NCI-H748 (cell line): ENCODE measurements at regions not wholly inside any gene's neighbourhood (a gene's known extent, or its start where the extent isn't known, plus 50 kb on each side); places are given as distances from the start of the nearest gene placed in this dataset.
"Not testable (repeated sequence)": the region's sequence is repeated elsewhere in the genome, so short reads cannot be mapped to it uniquely, and the experiment has no call there.

Source experiments
- DNase-seq: peaks from one replicate; lab custom pipeline; 2025; ENCODE audit not compliant: unreplicated experiment; lab: John Stamatoyannopoulos, UW

DNA sequence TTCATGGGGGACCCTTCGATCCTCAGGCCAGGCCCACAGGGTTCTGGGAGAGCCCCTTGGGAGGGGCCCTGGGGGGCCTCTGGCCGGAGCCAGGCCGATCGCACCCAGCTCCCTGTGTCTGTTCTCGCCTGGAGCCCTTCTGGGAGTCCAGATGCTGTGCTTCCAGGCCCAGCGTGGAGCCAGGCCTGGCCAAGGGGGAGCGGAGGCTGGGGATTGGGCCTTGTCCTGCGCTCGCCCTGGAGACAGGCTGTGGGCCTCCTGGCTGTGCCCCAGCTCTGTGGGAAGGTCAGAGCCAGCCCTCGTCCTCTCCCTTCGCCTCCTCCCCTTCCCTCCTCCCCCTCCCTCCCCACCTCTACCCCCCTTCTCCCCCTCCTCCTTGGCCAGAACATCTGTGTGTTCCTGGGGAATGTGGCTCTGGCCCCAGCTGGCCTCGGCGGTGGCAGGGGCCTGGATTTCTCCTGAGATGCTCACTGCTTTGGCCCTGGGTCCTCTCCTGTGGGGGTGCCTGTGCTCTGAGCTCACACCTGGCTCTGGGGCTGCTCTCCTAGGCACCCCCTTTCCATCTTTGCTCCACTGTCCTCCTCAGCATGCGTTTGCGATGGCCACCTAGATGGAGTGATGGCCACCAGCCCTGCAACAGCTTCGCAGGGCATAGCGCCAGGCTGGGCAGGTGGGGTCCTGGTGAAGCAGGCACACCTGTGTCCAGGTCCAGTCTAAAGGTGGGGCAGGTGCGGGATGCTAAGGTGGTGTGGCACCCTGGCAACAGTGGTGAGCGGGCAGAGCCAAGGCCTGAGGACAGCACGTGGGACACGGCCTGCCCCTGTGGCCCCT is 90.6 kb upstream of the CIBAR2 start:
- no peak for DNase-seq

DNA sequence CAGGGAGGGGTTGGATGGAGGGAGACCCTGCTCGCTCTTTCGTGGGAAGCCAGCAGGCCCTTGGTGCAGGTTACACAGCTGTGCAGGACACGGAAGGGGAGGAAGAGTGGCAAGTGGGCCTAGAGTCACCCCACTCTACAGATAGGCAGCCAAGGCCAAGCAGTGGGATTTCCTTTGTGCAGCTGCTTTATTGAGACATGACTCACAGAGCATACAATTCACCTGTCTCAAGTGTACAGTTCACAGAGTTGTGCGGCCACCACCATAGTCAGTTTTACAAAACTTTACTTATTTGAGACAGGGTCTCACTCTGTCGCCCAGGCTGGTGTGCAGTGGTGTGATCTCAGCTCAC is 91.2 kb upstream of the CIBAR2 start:
- no peak for DNase-seq

DNA sequence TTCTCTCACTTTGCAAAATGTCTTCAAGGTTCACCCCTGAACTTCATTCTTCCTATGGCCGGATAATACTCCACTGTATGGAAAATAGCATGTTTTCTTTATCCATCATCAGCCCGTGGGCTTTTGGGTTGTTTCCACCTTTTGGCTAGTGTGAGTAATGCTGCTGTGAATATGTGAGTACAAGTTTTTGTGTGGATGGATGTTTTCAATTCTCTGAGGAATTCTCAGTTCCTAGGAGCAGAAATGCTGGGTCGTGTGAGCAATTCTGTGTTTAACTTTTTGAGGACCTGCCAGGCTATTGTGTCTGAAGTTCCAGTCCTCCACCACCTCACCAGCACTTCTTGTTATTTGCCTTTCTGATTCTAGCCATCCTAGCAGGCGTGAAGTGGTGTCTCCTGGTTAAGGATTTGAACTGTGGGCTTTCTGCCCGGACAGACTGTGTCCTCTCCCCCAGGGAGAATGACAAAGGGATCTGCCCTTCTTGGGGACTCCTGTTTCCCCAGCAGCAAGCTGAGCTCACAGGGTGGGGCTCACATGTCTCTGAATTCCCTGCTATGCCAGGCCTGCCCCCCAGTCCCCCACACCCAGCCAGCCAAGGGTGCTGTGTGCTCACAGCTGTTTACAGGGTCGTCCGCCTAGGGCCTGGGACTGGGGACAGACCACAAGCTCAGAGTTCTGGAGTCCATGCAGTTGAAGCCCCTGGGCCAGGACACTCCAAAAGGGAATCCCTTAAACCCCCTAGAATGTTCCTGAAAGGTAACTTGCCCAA is 92.2 kb upstream of the CIBAR2 start:
- no peak for DNase-seq

DNA sequence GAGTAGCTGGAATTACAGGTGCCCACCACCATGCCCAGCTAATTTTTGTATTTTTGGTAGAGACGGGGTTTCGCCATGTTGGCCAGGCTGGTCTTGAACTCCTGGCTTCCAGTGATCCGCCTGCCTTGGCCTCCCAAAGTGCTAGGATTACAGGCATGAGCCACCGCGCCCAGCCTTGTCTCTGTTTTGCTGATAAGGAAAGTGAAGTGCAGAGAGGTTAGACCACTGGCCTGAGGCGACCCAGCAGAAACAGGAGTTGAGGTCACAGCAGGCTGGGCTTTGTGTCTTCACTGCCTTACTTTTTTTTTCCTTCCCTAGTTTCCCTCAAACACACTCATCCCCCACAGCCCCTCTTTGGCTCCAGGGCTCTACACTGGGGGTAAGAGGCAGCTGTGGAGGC is 93.0 kb upstream of the CIBAR2 start:
- DNase-seq: not testable (repeated sequence)

DNA sequence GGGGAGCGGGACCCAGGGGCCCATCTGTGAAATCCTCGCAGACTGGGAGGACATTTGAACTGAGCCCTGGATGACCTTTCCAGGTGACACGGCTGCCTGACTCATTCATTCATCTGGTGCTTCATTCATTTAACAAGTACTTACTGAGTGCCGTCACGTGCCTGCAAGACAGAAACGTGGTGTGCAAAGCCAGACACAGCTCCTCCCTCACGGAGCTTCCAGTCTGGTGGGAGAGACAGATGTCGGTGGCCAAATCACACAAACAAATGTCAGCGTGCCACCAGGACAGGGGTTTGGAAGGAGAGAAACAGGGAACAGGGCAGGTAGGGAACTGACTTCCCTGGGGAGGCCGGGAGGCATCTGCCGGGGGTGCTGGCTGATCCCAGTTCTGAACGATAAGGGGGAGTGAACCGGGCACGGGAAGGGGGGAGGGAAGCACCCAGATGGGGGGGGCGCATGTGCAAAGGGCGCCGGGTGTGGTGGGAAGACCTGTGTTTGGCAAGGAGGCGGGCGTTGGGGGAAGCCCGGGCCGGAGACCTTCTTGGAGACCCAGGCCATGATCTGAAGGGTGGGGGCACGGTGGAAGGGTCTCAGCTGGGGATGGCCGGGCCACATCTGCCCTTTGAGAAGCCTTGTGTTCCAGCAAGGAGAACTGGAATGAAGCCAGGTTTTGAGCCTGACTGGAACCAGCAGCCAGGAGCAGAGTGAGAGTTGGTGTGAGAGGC is 93.6 kb upstream of the CIBAR2 start:
- DNase-seq: no peak

DNA sequence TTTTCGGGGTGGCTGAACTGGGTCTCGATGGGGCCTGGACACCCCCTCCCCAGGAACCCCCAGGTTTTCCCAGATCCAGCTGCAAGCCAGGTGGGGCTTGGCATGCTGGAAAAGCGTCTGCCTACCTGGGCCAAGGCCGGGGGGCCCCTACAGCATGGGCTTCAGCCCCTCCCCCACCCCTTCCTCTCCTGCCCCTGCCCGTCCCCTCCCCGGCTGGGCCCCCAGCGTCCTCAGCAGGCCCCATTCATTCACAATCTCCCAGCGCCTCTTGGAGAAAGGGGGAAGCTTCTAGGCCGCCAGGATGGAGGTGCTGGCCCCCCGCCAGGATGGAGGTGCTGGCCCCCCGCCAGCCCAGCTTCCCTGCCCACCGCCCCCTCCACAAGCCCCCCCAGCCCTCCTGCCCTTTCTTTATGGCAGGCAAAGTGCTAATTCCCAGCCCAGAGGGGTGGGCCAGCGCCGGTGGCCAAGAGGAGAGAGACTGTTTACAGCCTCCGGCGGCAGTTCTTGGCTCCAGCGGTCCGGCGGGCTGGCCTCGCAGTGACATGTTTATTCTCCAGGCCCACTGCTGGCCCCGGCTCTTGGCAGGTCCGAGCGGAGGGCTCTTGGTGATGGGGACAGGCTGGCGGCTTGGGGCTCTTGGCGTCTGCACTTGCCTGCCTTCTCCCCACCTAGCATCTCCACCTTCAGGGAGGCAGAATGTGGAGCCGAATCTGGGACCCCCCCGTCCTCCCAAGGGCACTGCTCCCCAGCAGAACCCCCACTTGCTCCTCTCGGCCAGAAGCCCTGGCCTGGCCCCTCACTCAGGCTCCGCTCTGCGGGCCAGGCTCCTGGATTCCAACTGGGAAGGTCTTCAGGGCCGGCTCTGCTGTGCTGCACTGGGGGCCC is 94.4 kb upstream of the CIBAR2 start:
- peak; percentile 26 for DNase-seq

DNA sequence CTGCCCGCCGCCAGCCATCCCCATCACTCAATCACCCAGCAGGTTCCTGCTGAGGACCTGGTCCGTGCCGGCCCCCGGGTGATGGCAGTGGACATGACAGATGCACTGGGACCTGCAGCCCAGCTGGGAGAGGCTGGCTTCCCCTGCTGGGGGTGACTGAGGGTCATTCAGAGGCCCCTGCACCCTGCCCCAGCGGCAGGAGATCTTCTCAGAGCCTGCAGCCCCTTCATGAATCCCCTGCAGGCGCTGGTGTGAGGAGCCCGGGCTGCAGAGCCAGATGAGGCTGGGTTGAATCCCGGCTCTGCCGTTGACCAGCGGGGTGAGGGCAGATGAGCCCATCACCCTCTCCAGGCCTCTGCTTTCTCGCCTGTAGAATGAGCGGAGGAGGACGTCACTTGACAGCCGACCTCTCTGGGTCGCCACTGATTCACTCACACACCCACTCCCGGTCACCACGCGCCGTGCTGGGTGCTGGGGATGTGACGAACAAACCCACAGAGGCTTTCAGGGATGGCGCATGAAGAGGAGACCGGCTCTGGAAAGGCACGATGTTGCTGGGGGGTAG is 95.2 kb upstream of the CIBAR2 start:
- no peak for DNase-seq

DNA sequence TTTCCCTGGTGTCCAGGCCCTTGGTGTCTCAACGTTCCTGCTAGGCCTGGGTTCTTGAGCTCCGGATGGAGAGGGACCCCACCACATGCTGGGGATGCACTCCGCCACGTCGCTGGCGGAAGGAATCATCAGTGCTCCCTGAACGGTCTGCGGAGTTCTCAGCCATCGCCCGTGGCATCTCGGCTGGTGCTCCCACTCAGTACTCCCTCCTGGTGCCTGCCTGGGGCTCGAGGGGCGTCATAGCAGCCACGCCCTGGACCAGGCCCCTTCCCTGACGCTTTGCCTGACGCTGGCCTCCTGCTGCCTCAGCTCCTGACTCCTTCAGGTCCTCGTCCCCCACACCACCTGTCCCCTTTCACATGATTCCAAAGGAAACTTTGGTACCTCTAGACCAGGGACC is 95.9 kb upstream of the CIBAR2 start:
- DNase-seq: no peak

DNA sequence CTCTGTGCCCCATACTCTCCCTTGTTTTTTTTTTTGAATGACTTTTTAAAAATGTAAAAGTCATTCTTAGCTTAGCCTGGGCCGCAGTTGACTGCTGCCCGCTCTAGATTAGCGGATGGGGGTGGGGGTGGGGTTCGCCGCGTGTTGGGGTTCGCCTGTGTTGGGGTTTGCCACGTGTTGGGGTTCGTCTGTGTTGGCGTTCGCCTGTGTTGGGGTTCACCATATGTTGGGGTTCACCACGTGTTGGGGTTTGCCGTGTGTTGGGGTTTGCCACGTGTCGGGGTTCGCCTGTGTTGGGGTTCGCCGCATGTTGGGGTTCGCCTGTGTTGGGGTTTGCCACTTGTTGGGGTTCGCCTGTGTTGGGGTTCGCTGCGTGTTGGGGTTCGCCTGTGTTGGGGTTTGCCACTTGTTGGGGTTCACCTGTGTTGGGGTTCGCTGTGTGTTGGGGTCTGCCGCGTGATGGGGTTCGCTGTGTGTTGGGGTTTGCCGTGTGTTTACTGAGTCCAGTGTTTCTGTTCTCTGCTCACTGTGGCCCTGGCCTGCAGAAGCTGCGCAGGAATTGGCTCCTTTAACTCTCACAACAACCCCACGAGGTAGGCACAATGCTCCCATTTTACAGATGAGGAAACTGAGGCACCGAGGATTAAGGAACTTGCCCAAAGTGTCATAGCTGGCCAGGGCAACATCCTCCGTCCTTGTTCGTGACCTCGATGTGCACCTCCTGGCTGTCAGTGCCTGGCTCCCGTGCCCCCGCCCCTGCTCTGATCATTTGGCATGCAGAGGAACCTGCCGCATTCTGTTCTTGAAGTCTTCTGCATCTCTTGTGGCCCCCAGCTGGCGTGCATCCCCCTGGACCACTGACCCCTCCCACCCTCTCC is 96.6 kb upstream of the CIBAR2 start:
- DNase-seq: no peak

DNA sequence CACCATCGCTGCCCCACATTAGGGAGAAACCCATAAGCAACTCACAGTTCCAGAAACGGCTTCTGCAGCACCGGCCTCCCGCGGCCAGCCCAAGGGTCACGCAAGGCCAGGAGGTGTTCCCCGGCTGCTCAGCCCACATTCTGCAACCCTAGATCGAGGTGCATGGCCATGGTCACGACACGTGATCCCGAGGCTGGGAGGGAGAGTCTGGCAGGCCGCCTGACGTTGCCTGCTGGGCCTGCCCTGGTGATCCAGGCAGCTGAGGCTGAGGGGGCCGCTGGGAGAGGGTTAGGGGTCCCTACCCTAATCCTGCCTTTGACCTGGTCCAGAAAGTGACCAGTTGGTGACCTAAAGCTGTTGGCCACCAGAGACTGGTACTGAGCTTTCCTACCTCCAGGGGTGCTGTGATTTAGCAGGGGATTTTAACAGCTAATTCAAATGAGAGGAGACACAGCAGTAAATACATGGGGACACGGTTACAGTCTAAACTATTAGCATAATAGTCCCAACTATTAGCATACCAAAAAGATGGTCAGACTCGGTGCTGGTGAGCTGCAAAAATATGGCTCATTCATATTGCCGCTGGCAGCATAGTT is 97.4 kb upstream of the CIBAR2 start:
- no peak for DNase-seq

DNA sequence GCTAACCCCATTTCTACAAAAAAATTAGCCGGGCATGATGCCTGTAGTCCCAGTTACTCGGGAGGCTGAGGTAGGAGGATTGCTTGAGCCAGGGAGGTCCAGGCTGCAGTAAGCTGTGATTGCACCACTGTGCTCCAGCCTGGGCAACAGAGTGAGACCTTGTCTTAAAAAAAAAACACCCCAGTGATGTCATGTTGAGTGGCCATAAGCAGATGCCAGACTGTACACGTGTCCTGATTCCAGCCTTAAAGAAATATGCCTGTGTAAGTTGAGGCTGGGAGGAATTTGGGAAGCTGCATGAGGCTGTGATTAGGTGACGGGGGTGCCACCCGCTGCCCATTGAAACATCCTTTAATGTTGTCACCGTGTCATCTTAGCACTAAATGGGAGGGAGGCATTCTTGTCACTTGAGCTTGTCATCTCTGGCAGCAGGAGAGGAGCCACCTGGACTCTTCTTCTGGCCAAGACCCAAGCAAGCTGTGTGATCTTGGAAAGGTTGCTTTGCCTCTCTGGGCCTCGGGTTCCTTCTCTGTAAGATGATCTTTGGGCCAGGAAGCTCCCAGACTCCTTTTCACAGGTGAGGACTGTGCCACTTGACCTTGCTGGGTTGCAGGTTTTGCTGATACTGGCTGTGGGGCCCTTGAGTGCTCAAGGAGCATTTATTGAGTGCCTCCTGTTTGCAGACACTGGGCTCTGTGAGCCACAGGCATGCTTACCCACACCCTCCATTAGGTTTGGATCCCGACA is 98.3 kb upstream of the CIBAR2 start:
- no peak for DNase-seq

DNA sequence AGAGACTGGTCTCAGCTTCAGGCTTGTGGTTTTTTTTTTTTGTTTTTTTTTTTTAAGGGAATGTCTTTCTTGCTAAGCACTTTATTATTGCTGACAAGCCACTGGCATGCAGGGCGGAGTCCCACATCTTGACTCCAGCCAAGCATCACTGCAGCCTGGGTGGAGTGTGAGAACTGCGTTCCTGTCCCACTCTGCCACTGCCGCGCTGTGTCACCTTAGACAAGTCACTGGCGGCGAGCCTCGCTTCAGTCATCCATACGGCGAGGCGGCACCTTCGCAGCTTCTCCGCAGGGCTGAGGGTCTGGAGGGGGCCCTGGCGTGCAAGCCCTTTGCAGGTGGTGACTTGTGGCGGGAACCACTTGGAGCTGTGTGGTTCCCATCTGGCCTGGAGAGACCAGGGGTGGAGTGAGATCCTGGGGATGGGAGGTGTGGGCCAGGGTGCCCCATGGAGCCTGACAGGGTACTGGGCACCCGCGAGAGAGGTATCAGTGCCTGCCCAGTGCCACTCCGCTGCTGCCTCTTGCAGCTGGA is 99.1 kb upstream of the CIBAR2 start:
- no peak for DNase-seq

DNA sequence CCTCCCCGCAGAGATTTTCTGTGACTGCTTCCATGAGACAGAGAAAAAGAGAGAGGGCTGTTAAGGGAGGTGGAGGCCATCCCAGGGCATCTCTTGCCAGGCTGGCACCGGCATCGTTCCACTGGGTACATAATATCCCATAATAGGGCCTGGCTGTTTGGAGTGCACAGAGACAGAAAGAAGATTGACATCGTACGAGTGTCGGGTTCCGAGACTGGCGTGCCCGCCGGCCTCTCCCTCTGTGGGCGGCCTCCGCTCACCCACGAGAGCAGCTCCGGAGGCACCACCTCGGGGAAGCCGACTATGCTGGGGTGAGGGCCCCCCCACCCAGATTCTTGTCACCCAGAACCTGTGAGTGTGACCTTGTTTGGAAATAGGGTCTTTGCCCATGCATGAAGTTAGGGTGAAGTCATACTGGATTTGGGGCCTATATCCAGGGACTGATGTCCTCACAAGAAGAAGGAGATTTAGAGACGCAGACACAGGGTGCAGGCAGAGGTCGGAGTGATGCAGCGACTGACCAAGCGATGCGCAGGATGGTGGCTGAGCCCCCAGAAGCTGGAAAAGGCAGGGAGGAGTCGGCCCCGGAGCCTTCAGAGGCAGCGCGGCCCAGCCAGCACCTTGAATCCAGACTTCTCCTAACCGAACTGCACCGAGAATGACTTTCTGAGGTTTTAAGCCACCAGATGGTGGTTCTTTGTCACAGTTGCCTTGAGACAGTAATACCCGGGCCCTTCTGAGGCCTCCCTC is 101.8 kb upstream of the CIBAR2 start:
- no peak for DNase-seq

DNA sequence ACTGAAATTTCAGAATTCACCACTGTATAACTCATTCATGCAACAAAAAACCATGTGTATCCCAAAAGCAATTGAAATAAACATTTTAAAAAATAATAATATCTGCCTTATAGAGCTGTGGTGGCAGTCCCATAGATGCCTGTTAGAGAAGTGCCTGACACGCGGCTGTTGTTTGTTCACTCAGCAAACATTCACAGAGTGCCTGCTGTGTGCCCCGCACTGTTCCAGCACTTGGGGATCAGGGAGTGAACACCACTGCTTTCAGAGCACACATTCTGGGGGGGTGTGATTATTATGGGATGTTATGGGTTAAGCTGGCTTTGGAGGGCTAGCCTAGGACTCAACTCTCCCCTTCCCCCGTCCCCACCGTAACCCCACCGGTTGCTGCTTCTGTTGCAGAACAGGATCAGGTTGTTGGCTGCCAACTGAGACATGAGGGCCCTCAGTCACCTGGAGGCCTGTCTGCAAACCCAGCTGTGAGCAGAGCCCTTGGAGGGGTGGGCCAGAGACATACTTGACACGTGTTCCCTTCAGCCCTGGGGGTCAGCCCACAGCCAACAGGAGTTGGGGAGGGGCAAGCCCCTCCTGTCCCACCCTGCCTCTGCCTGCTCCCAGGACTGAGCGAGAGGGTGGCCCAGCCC is 103.3 kb upstream of the CIBAR2 start:
- DNase-seq: no peak

DNA sequence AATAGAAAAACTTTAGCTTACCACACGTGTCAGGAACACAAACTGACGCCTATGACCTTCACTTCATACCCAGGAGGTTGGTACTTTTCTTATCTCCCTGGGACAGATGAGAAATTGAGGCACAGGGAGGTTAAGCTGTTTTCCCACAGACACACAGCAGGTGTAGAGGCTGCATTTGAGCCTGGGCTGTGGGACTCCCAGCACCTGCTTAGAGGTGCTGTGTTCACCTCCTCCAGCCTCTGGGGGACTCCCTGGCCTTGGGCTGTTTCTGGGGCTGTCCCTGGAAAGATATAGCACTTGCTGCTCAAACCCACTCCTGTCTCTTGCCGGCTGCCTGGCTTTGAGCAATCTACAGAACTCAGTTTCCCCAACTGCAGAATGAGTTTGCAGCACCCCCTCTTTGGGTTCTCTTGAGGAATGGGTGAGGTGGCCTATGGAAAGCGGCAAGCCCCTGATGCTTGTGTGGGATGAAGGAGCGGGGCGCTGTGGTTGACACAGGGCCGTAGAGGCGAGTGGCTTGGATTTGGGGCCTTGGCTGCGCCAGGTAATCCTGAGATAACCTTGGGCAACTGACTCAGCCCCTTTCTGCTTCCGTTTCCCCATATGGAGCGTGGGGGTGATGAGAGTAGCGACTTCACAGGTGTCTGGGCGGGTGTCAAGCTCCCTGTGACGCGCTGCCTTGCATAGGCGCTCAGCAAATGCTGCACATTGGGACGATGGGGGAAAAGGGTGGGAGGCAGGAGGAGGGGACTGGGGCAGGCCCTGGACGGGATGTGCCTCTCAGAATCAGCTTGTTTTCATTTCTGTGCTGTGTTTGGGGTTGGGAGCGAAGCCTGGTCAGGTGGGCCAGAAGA is 104.5 kb upstream of the CIBAR2 start:
- DNase-seq: no peak
